Transverse colon (tissue), 4 donors: ENCODE measurements at regions not wholly inside any gene's neighbourhood (a gene's known extent, or its start where the extent isn't known, plus 50 kb on each side); places are given as distances from the start of the nearest gene placed in this dataset.

Source experiments
- DNase-seq: peaks from one replicate; pipeline ENCODE4 v3.0.0-alpha.2; 2019
- H3K27ac ChIP-seq, 4 donors: fragments of 200-600 bp; sonication (generic); 2 replicates each; pipeline ENCODE4 v1.5.1; 2016 to 2018; ENCODE audit warnings: inconsistent platforms in 4 of 4
- H3K27me3 ChIP-seq: fragments of 200-600 bp; sonication (generic); 2 replicates; pipeline ENCODE4 v1.5.1; 2017; ENCODE audit warnings: inconsistent platforms
- H3K36me3 ChIP-seq, 4 donors: fragments of 200-600 bp; sonication (generic); 2 replicates each; pipeline ENCODE4 v1.5.1; 2017 to 2019; ENCODE audit warnings: inconsistent platforms in 4 of 4
- H3K4me1 ChIP-seq, 4 donors: fragments of 200-600 bp; sonication (generic); 2 replicates each; pipeline ENCODE4 v1.5.1; 2017 to 2020; ENCODE audit warnings: inconsistent platforms in 4 of 4
- H3K4me3 ChIP-seq, 4 donors: fragments of 200-600 bp; sonication (generic); 1 replicate in 1 of 4; 2 replicates in 3 of 4; pipeline versions ENCODE4 v1.5.1 to v1.6.1; 2017 to 2019; ENCODE audit warnings: inconsistent platforms in 4 of 4
- H3K9me3 ChIP-seq, 2 donors: fragments of 200-600 bp; sonication (generic); 2 replicates each; pipeline ENCODE4 v1.5.1; 2017 to 2019; ENCODE audit warnings: inconsistent platforms in 2 of 2
- CTCF ChIP-seq, 5 experiments: fragments of 200-600 bp in 3 of 5; fragments of 450-650 bp in 2 of 5; sonication (generic) in 3 of 5; IDR thresholded peaks; 1 replicate in 2 of 5; 2 replicates in 3 of 5; pipeline ENCODE4 v1.5.1; 2016 to 2017; ENCODE audit warnings: antibody characterized with exemption in 5 of 5, inconsistent platforms in 3 of 5, mild to moderate bottlenecking in 2 of 5, moderate library complexity in 1 of 5
- EP300 ChIP-seq: sonication (generic); formaldehyde crosslinking; IDR thresholded peaks from one replicate; pipeline ENCODE4 v1.6.1; 2017; ENCODE audit warnings: antibody characterized with exemption, low read depth
- POLR2A ChIP-seq: fragments of 450-650 bp; IDR thresholded peaks from one replicate; pipeline ENCODE4 v1.6.1; 2016; ENCODE audit warnings: antibody characterized with exemption, mild to moderate bottlenecking, moderate library complexity
- POLR2AphosphoS5 ChIP-seq, 3 donors: sonication (generic); formaldehyde crosslinking; IDR thresholded peaks; one replicate each; pipeline ENCODE4 v1.6.1; 2016; ENCODE audit warnings: antibody characterized with exemption in 3 of 3
- WGBS, 2 donors: methylation state at CpG; one replicate each; pipeline ENCODE4 v1.1.5; 2018; ENCODE audit warnings: low coverage in 1 of 2; 5-methylcytosine and 5-hydroxymethylcytosine counted together
- in situ Hi-C, 4 donors: fragments of 200-750 bp; cut with MboI; loops; one replicate each; pipeline versions ENCODE4 v1.15.0 to v1.15.1; 2017; ENCODE audit warnings: low sequenced_read_pairs in 3 of 4, low pct_ligation_motif_present in 1 of 4, low pct_unique_long_range_greater_than_20kb in 1 of 4
- intact Hi-C: fragments of 100-400 bp; cut with DNase I; formaldehyde crosslinking; loops from one replicate; pipeline ENCODE4 v1.15.1; 2023; ENCODE audit warnings: low total_unique reads

GRCh38 chr4:73683033-73683432 is 57.3 kb upstream of the CXCL8 start:
- H3K4me3 ChIP-seq, result no peak overlapping the region
- H3K4me1 ChIP-seq, result no peaks in the 10 kb centered on the region
- WGBS, 2 donors, result 55 to 65% methylated on average over 4 of the region's 4 CpGs
- H3K9me3 ChIP-seq, result no peaks in the 10 kb centered on the region
- DNase-seq, result no peak
- in situ Hi-C loops (no loop called here), intact Hi-C loops (no loop called here)
- H3K36me3 ChIP-seq, result no peaks in the 10 kb centered on the region
- TF ChIP-seq CTCF (IDR thresholded peaks at IDR 0.05) (no peak), EP300 (no peak), POLR2AphosphoS5 (IDR thresholded peaks at IDR 0.05) (no peak), POLR2A (no peak)
- H3K27ac ChIP-seq, result no peak overlapping the region
- H3K27me3 ChIP-seq, result no peaks in the 10 kb centered on the region

DNA sequence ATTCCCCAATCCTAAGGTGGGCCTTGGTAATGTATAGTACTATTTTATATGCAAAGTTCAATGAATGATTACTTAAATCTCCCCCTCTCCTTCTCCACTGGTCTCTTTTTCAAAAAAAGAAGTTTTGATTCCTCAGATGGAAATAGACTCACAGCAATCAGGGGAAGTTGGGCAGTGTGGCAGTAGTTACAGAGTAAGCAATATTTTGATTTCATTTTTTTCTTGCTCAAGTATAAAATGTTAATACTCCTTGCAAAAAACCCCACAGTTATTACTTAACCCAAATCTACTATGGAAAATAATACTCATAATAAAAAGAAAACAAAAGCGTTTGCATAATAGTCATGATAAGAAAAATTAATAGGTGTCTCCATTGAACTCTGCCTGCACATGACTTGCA is 56.9 kb upstream of the CXCL8 start:
- no peak overlapping the region for H3K4me3 ChIP-seq
- no peak overlapping the region for H3K27ac ChIP-seq
- H3K27me3 ChIP-seq, result no peaks in the 10 kb centered on the region
- DNase-seq, result no peak
- intact Hi-C loops (no loop called here), in situ Hi-C loops (no loop called here)
- H3K9me3 ChIP-seq, result no peaks in the 10 kb centered on the region
- no peak for TF ChIP-seq POLR2A
- no peak for TF ChIP-seq POLR2AphosphoS5 (IDR thresholded peaks at IDR 0.05)
- TF ChIP-seq CTCF (IDR thresholded peaks at IDR 0.05), result no peak
- no peak for TF ChIP-seq EP300
- H3K36me3 ChIP-seq, result no peaks in the 10 kb centered on the region
- 64 to 85% methylated on average over 1 of the region's 1 CpG for WGBS, 2 donors
- no peaks in the 10 kb centered on the region for H3K4me1 ChIP-seq

GRCh38 chr4:73684097-73684496 is 56.3 kb upstream of the CXCL8 start:
- WGBS, 2 donors, result 0% methylated on average over 1 of the region's 1 CpG; no CpG with 5 or more reads in 1 of the 2 donors
- H3K4me1 ChIP-seq, result no peaks in the 10 kb centered on the region
- H3K27me3 ChIP-seq, result no peaks in the 10 kb centered on the region
- no peaks in the 10 kb centered on the region for H3K36me3 ChIP-seq
- in situ Hi-C loops (no loop called here), intact Hi-C loops (no loop called here)
- H3K9me3 ChIP-seq, result no peaks in the 10 kb centered on the region
- H3K4me3 ChIP-seq, result no peak overlapping the region
- TF ChIP-seq POLR2A, result no peak
- TF ChIP-seq CTCF (IDR thresholded peaks at IDR 0.05), result no peak
- TF ChIP-seq EP300, result no peak
- no peak for TF ChIP-seq POLR2AphosphoS5 (IDR thresholded peaks at IDR 0.05)
- DNase-seq, result no peak
- no peak overlapping the region for H3K27ac ChIP-seq

DNA sequence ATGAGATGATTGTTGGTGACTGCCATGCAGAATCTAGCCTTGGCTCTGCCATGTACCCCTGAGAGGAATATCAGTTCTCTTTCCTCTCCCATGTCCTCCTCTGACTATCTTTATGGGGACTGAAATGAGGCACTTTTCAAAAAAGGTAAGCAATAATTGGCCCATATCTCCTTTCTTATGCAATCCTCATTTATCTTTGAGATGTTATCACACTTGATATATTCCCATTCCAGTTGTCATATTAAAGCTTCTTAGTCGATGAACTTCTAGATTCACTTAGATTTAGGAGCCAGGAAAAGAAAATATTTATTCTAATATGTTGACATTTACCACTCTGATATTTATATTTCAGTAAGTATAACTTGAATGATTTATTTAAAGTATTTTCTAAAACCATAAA is 55.3 kb upstream of the CXCL8 start:
- H3K9me3 ChIP-seq, result no peaks in the 10 kb centered on the region
- no peaks in the 10 kb centered on the region for H3K4me1 ChIP-seq
- 36 to 54% methylated on average over 1 of the region's 1 CpG for WGBS, 2 donors
- in situ Hi-C loops (no loop called here), intact Hi-C loops (no loop called here)
- no peaks in the 10 kb centered on the region for H3K27me3 ChIP-seq
- no peak overlapping the region for H3K27ac ChIP-seq
- no peak overlapping the region for H3K4me3 ChIP-seq
- TF ChIP-seq EP300 (no peak), POLR2A (no peak), CTCF (IDR thresholded peaks at IDR 0.05) (no peak), POLR2AphosphoS5 (IDR thresholded peaks at IDR 0.05) (no peak)
- H3K36me3 ChIP-seq, result no peaks in the 10 kb centered on the region
- DNase-seq, result no peak
